ENCODE measurements at regions not wholly inside any gene's neighbourhood (a gene's known extent, or its start where the extent isn't known, plus 50 kb on each side); places are given as distances from the start of the nearest gene placed in this dataset.
"Not testable (repeated sequence)": the region's sequence is repeated elsewhere in the genome, so short reads cannot be mapped to it uniquely, and the experiment has no call there.

DNA sequence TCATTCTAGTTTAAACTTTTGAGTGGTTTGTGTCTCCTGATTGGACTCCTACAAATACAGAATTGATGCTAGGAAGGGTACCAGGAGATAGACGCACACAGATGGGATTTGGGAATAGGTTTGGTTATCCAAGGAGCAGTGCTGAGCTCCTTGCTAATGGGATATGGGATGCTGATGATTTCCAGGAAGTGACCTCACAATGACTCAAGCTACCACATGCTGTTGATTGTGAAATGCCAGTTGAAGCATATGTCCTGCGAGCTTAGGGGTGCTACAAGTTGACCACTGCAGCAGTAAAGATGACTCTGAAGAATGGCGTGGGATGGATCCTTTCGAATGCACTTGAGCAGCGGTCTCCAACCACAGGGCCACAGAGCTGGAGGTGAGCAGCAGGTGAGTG lies 343.2 kb downstream of the ZNF37A start:
- not testable (repeated sequence) for H4K91ac ChIP-seq (ENCODE audit: low read length); H3K79me1 ChIP-seq (replicated peaks; ENCODE audit: low read length, poor library complexity, severe bottlenecking); H3K27me3 ChIP-seq (ENCODE audit: control insufficient read depth in 1 of 2, insufficient read depth in 1 of 2, low read length in 2 of 2); H3K18ac ChIP-seq (ENCODE audit: low read depth in 1 of 2, low read length in 2 of 2); H3K14ac ChIP-seq (ENCODE audit: low read length in 2 of 2); H3K4me1 ChIP-seq (ENCODE audit: control insufficient read depth, insufficient read depth, low read depth, low read length); H2AK5ac ChIP-seq (ENCODE audit: low read length, severe bottlenecking); H2BK15ac ChIP-seq (ENCODE audit: low read depth, poor library complexity, severe bottlenecking); H3K23ac ChIP-seq (ENCODE audit: low read length in 2 of 2); H2BK120ac ChIP-seq (ENCODE audit: low read depth, low read length); H3K4me3 ChIP-seq (ENCODE audit: insufficient read depth in 1 of 2, low read depth in 1 of 2, low read length in 2 of 2); H3K27ac ChIP-seq (ENCODE audit: low read length, poor library complexity, severe bottlenecking); H3K36me3 ChIP-seq (ENCODE audit: control insufficient read depth in 1 of 2, insufficient read depth in 2 of 2, low read depth in 1 of 2, low read length in 2 of 2); H3K4ac ChIP-seq (ENCODE audit: low read depth in 1 of 2, low read length in 2 of 2); H3K9me3 ChIP-seq (ENCODE audit: control insufficient read depth, low read length); H2BK12ac ChIP-seq (ENCODE audit: low read length in 2 of 2); H2BK5ac ChIP-seq (ENCODE audit: low read depth, low read length, poor library complexity, severe bottlenecking); H3K9ac ChIP-seq (ENCODE audit: low read length); H3K4me2 ChIP-seq (ENCODE audit: low read length, poor library complexity, severe bottlenecking); DNase-seq; H4K8ac ChIP-seq (ENCODE audit: low read length); H2AFZ ChIP-seq (ENCODE audit: low read depth, low read length)
- WGBS = no CpG with 5 or more reads among the region's 5 CpGs

DNA sequence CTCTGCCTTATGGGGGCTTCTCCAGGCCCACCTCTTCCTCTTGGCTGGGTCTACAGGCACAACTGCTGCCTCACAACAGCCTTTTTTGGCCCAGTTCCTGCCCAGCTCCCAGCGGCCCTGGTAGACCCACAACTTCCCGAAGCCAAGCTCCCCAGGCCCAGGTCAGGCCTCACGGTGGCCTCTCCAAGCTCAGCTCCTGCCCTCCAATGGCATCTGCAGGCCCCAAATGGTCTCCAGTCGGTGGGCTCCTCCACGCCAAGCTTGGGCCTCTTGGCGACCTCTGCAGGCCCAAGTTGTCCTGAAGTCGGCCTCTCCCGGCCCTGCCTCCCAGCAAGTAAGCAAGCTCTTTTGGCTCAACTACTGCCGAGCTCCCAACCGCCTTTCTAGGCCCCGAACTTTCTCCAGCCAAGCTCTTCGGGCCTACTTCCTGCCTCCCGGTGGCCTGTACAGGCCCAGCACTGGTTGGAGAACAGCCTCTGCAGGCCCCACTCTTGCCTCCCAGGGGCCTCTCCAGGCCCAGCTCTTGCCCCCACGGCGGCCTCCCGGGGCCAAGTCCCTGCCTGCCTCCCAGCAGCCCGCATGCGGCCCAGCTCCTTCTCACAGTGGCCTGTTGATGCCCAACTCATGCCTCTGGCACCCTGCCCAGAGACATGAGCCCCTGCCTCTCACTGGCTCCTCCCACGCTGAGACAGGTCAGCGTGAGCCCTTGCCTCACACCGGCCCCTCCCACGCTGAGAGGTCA lies 354.6 kb downstream of the ZNF37A start:
- not testable (repeated sequence) for H3K23ac ChIP-seq (ENCODE audit: low read length in 2 of 2); H3K4me2 ChIP-seq (ENCODE audit: low read length, poor library complexity, severe bottlenecking); H3K18ac ChIP-seq (ENCODE audit: low read depth in 1 of 2, low read length in 2 of 2); H2BK5ac ChIP-seq (ENCODE audit: low read depth, low read length, poor library complexity, severe bottlenecking); H4K91ac ChIP-seq (ENCODE audit: low read length); H2AK5ac ChIP-seq (ENCODE audit: low read length, severe bottlenecking); H3K27me3 ChIP-seq (ENCODE audit: control insufficient read depth in 1 of 2, insufficient read depth in 1 of 2, low read length in 2 of 2); H3K4ac ChIP-seq (ENCODE audit: low read depth in 1 of 2, low read length in 2 of 2); H3K36me3 ChIP-seq (ENCODE audit: control insufficient read depth in 1 of 2, insufficient read depth in 2 of 2, low read depth in 1 of 2, low read length in 2 of 2); H3K27ac ChIP-seq (ENCODE audit: low read length, poor library complexity, severe bottlenecking); H2BK12ac ChIP-seq (ENCODE audit: low read length in 2 of 2); H3K9me3 ChIP-seq (ENCODE audit: control insufficient read depth, low read length); DNase-seq; H3K79me1 ChIP-seq (replicated peaks; ENCODE audit: low read length, poor library complexity, severe bottlenecking); H4K8ac ChIP-seq (ENCODE audit: low read length); H2BK120ac ChIP-seq (ENCODE audit: low read depth, low read length); H3K4me1 ChIP-seq (ENCODE audit: control insufficient read depth, insufficient read depth, low read depth, low read length); H2AFZ ChIP-seq (ENCODE audit: low read depth, low read length); H3K9ac ChIP-seq (ENCODE audit: low read length); H3K4me3 ChIP-seq (ENCODE audit: insufficient read depth in 1 of 2, low read depth in 1 of 2, low read length in 2 of 2); H2BK15ac ChIP-seq (ENCODE audit: low read depth, poor library complexity, severe bottlenecking); H3K14ac ChIP-seq (ENCODE audit: low read length in 2 of 2)
- 86% methylated on average over 22 of the region's 22 CpGs for WGBS

DNA sequence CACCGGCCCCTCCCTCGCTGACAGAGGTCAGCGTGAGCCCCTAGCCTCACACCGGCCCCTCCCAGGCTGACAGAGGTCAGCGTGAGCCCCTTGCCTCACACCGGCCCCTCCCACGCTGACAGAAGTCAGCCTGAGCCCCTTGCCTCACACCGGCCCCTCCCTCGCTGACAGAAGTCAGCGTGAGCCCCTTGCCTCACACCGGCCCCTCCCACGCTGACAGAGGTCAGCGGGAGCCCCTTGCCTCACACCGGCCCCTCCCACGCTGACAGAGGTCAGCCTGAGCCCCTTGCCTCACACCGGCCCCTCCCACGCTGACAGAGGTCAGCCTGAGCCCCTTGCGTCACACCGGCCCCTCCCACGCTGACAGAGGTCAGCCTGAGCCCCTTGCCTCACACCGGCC lies 355.5 kb downstream of the ZNF37A start:
- not testable (repeated sequence) for H4K8ac ChIP-seq (ENCODE audit: low read length); H3K27ac ChIP-seq (ENCODE audit: low read length, poor library complexity, severe bottlenecking); H3K4me3 ChIP-seq (ENCODE audit: insufficient read depth in 1 of 2, low read depth in 1 of 2, low read length in 2 of 2); H2BK5ac ChIP-seq (ENCODE audit: low read depth, low read length, poor library complexity, severe bottlenecking); H3K14ac ChIP-seq (ENCODE audit: low read length in 2 of 2); H3K4me1 ChIP-seq (ENCODE audit: control insufficient read depth, insufficient read depth, low read depth, low read length); H3K18ac ChIP-seq (ENCODE audit: low read depth in 1 of 2, low read length in 2 of 2); H3K4ac ChIP-seq (ENCODE audit: low read depth in 1 of 2, low read length in 2 of 2); H2BK15ac ChIP-seq (ENCODE audit: low read depth, poor library complexity, severe bottlenecking); H3K27me3 ChIP-seq (ENCODE audit: control insufficient read depth in 1 of 2, insufficient read depth in 1 of 2, low read length in 2 of 2); H2AK5ac ChIP-seq (ENCODE audit: low read length, severe bottlenecking); H3K23ac ChIP-seq (ENCODE audit: low read length in 2 of 2); H2BK12ac ChIP-seq (ENCODE audit: low read length in 2 of 2); DNase-seq; H3K4me2 ChIP-seq (ENCODE audit: low read length, poor library complexity, severe bottlenecking); H3K9ac ChIP-seq (ENCODE audit: low read length); H2AFZ ChIP-seq (ENCODE audit: low read depth, low read length); H2BK120ac ChIP-seq (ENCODE audit: low read depth, low read length); H3K9me3 ChIP-seq (ENCODE audit: control insufficient read depth, low read length); H3K79me1 ChIP-seq (replicated peaks; ENCODE audit: low read length, poor library complexity, severe bottlenecking); H4K91ac ChIP-seq (ENCODE audit: low read length); H3K36me3 ChIP-seq (ENCODE audit: control insufficient read depth in 1 of 2, insufficient read depth in 2 of 2, low read depth in 1 of 2, low read length in 2 of 2)
- 88% methylated on average over 21 of the region's 21 CpGs for WGBS

DNA sequence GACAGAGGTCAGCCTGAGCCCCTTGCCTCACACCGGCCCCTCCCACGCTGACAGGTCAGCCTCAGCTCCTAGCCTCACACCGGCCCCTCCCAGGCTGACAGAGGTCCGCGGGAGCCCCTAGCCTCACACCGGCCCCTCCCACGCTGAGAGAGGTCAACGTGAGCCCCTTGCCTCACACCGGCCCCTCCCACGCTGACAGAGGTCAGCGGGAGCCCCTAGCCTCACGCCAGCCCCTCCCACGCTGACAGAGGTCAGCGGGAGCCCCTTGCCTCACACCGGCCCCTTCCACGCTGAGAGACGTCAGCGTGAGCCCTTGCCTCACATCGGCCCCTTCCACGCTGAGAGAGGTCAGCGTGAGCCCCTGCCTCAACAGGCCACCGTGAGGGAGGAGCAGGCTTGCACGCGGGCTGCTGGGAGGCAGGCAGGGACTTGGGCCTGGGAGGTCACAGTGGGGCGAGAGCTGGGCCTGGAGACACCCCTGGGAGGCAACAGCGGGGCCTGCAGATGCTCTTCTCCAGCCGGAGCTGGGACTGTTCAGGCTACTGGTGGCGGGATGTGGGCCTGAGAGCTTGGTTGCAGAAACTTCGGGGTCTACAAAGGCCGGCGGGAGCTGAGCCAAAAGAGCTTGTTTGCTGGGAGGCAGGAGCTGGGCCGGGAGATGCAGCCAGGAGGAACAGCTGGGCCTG lies 356.4 kb downstream of the ZNF37A start:
- H2AK5ac ChIP-seq (ENCODE audit: low read length, severe bottlenecking); H3K79me1 ChIP-seq (replicated peaks; ENCODE audit: low read length, poor library complexity, severe bottlenecking); H2BK15ac ChIP-seq (ENCODE audit: low read depth, poor library complexity, severe bottlenecking); H3K27ac ChIP-seq (ENCODE audit: low read length, poor library complexity, severe bottlenecking); H4K8ac ChIP-seq (ENCODE audit: low read length); DNase-seq; H3K18ac ChIP-seq (ENCODE audit: low read depth in 1 of 2, low read length in 2 of 2); H3K9ac ChIP-seq (ENCODE audit: low read length); H2BK5ac ChIP-seq (ENCODE audit: low read depth, low read length, poor library complexity, severe bottlenecking); H2AFZ ChIP-seq (ENCODE audit: low read depth, low read length); H3K23ac ChIP-seq (ENCODE audit: low read length in 2 of 2); H2BK120ac ChIP-seq (ENCODE audit: low read depth, low read length); H3K27me3 ChIP-seq (ENCODE audit: control insufficient read depth in 1 of 2, insufficient read depth in 1 of 2, low read length in 2 of 2); H3K14ac ChIP-seq (ENCODE audit: low read length in 2 of 2); H2BK12ac ChIP-seq (ENCODE audit: low read length in 2 of 2); H3K4ac ChIP-seq (ENCODE audit: low read depth in 1 of 2, low read length in 2 of 2); H4K91ac ChIP-seq (ENCODE audit: low read length); H3K9me3 ChIP-seq (ENCODE audit: control insufficient read depth, low read length); H3K36me3 ChIP-seq (ENCODE audit: control insufficient read depth in 1 of 2, insufficient read depth in 2 of 2, low read depth in 1 of 2, low read length in 2 of 2); H3K4me2 ChIP-seq (ENCODE audit: low read length, poor library complexity, severe bottlenecking); H3K4me1 ChIP-seq (ENCODE audit: control insufficient read depth, insufficient read depth, low read depth, low read length): not testable (repeated sequence)
- WGBS = 90% methylated on average over 32 of the region's 32 CpGs
- peak overlapping the region in 1 of 2 experiments; percentile 28 for H3K4me3 ChIP-seq (ENCODE audit: insufficient read depth in 1 of 2, low read depth in 1 of 2, low read length in 2 of 2)

Data from mesenchymal stem cell (in vitro differentiated cells and primary cell).